Glutamatergic neuron (in vitro differentiated cells): ENCODE measurements at regions not wholly inside any gene's neighbourhood (a gene's known extent, or its start where the extent isn't known, plus 50 kb on each side); places are given as distances from the start of the nearest gene placed in this dataset.

ENCODE experiments used
- DNase-seq: peaks from one replicate; pipeline ENCODE4 v3.0.0; 2022
- H3K27ac Mint-ChIP-seq: one replicate; pipeline ENCODE4 v1.8.0; 2020; ENCODE audit warnings: mild to moderate bottlenecking, mixed read lengths, inconsistent platforms; ENCODE audit not compliant: unreplicated experiment
- H3K27me3 Mint-ChIP-seq: one replicate; pipeline ENCODE4 v1.8.0; 2020; ENCODE audit warnings: mild to moderate bottlenecking, moderate library complexity, mixed read lengths, inconsistent platforms; ENCODE audit not compliant: unreplicated experiment
- H3K36me3 Mint-ChIP-seq: one replicate; pipeline ENCODE4 v1.8.0; 2020; ENCODE audit warnings: mild to moderate bottlenecking, mixed read lengths, inconsistent platforms; ENCODE audit not compliant: unreplicated experiment
- H3K4me1 Mint-ChIP-seq: one replicate; pipeline ENCODE4 v1.8.0; 2020; ENCODE audit warnings: mild to moderate bottlenecking, low read depth, mixed read lengths, inconsistent platforms; ENCODE audit not compliant: unreplicated experiment
- H3K4me3 Mint-ChIP-seq: one replicate; pipeline ENCODE4 v1.8.0; 2020; ENCODE audit warnings: mild to moderate bottlenecking, mixed read lengths, inconsistent platforms; ENCODE audit not compliant: unreplicated experiment
- H3K9me3 Mint-ChIP-seq: one replicate; pipeline ENCODE4 v1.8.0; 2020; ENCODE audit warnings: mild to moderate bottlenecking, moderate library complexity, mixed read lengths, inconsistent platforms; ENCODE audit not compliant: unreplicated experiment
- TF ChIP-seq, protein P1 (sequence below): fragments of 200-600 bp; sonication (generic); IDR thresholded peaks from one replicate; pipeline ENCODE4 v1.5.0; 2021; ENCODE audit not compliant: partially characterized antibody, unreplicated experiment

GRCh38 chr2:120586507-120587278 lies 149.0 kb upstream of the GLI2 start:
- TF ChIP-seq, protein P1, sequence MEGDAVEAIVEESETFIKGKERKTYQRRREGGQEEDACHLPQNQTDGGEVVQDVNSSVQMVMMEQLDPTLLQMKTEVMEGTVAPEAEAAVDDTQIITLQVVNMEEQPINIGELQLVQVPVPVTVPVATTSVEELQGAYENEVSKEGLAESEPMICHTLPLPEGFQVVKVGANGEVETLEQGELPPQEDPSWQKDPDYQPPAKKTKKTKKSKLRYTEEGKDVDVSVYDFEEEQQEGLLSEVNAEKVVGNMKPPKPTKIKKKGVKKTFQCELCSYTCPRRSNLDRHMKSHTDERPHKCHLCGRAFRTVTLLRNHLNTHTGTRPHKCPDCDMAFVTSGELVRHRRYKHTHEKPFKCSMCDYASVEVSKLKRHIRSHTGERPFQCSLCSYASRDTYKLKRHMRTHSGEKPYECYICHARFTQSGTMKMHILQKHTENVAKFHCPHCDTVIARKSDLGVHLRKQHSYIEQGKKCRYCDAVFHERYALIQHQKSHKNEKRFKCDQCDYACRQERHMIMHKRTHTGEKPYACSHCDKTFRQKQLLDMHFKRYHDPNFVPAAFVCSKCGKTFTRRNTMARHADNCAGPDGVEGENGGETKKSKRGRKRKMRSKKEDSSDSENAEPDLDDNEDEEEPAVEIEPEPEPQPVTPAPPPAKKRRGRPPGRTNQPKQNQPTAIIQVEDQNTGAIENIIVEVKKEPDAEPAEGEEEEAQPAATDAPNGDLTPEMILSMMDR, result no peak
- Mint-ChIP-seq H3K4me1 (peaks cover 4% of the 10 kb centered on the region), H3K27ac (peak overlapping the region; percentile 39), H3K4me3 (peak overlapping the region; percentile 70), H3K9me3 (peaks cover 4% of the 10 kb centered on the region), H3K27me3 (peaks cover 15% of the 10 kb centered on the region), H3K36me3 (peaks cover 16% of the 10 kb centered on the region)
- DNase-seq, result no peak

DNA sequence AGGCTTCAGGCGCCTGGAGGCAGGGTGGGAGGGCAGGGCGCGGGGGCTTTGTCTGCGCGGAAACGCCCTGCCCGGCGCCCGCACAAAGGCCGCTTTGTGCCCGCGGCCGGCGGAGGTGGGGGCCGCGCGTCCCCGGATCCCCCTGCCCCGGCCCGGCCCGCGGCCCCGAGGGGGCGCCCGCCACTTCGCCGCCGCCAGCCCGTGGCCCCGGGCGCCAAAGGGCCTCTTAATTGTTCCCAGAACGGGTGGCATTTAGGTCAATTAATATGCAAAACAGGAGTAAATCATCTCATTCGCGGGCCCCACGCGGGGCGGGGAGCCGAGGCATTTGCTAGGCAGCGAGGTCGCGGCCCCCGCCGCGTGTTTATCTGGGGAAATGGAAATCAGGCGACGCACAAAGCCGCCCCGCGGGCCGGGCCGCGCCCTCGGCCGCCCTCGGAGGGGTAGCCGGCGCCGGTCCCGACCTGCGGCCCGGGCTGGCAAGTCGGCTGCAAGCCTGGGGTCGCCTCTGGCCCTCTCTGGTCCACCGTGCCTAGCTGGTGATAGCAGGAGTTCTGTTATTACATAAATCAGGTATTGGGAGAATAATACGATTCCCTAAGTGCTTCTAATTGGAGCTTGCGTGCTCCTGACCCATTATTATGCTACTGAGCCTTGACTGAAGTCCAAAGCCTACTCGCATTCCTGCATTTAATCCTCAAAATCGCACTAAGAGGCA lies 148.2 kb upstream of the GLI2 start:
- H3K27me3 Mint-ChIP-seq, result peaks cover 15% of the 10 kb centered on the region
- H3K36me3 Mint-ChIP-seq, result peaks cover 16% of the 10 kb centered on the region
- H3K4me1 Mint-ChIP-seq, result peaks cover 4% of the 10 kb centered on the region
- peaks cover 5% of the 10 kb centered on the region for H3K9me3 Mint-ChIP-seq
- no peak overlapping the region for H3K27ac Mint-ChIP-seq
- TF ChIP-seq, protein P1, result no peak
- DNase-seq, result no peak
- no peak overlapping the region for H3K4me3 Mint-ChIP-seq

DNA sequence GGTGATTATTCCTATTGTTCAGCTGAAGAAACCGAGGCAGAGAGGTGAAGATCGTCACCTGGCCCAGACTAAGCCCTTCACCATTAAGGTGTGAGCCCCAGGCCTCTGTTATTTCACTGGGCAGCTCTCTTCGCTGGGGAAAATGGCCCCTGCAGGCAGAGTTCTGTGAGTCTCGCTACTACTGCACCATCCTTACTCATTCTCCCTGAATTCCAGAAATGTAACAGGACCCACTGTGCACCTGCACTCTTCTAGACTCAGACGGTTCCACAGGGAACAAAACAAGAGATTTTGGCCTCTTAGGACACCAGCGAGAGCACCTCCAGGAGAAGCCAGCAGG lies 147.7 kb upstream of the GLI2 start:
- DNase-seq, result no peak
- Mint-ChIP-seq H3K36me3 (peaks cover 14% of the 10 kb centered on the region), H3K4me3 (no peak overlapping the region), H3K9me3 (peaks cover 5% of the 10 kb centered on the region), H3K27ac (no peak overlapping the region), H3K27me3 (peaks cover 15% of the 10 kb centered on the region), H3K4me1 (peaks cover 4% of the 10 kb centered on the region)
- TF ChIP-seq, protein P1, result no peak

DNA sequence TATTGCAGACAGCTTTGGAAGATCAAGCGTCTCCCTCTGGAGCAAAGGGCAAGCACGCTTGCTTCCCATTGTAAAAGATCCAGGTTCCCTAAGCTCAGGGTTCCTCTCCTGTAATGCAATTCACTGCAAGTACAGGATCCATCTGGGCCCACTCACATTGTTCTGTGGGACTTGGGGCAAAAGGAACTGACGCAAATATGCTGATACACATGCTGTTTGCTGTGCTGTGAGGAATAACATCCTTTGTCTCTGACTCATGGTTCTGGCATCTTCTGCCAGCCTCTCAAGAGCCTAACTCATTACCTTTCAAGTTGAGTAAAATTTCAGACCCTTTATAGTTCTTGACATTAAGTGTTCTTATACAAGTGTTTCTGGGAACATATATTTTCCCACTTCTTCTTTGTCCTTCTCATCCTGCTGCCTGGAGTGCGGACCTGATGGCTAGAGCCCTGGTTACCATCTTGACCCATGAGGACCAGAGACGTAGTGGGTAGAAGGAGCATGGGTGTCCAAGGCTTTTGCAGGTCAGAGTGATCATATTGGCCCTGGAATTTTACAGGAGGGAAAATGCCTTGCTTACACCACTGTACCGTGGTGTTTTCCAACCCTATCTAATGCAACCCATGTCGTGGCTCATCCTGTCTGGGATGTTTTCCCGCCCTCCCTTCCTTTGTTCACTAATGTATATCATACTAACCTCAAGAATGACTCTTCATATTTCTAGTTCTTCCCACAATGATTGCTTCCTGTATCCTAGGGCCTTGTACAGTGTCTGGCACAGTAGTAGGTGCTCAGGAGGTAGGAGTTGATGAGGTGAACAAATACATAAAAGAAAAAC lies 145.7 kb upstream of the GLI2 start:
- peaks cover 11% of the 10 kb centered on the region for H3K36me3 Mint-ChIP-seq
- H3K4me3 Mint-ChIP-seq, result no peak overlapping the region
- H3K27me3 Mint-ChIP-seq, result peaks cover 15% of the 10 kb centered on the region
- H3K9me3 Mint-ChIP-seq, result peaks cover 4% of the 10 kb centered on the region
- H3K27ac Mint-ChIP-seq, result no peak overlapping the region
- TF ChIP-seq, protein P1, result no peak
- peaks cover 9% of the 10 kb centered on the region for H3K4me1 Mint-ChIP-seq
- no peak for DNase-seq
